HG03135 (cell line): ENCODE measurements at regions not wholly inside any gene's neighbourhood (a gene's known extent, or its start where the extent isn't known, plus 50 kb on each side); places are given as distances from the start of the nearest gene placed in this dataset.
"Not testable (repeated sequence)": the region's sequence is repeated elsewhere in the genome, so short reads cannot be mapped to it uniquely, and the experiment has no call there.

Source experiments
- ATAC-seq: cut with Tn5 transposase; IDR thresholded peaks from one replicate; pipeline ENCODE4 v1.9.1; 2021; ENCODE audit warnings: mild to moderate bottlenecking, moderate library complexity; ENCODE audit not compliant: unreplicated experiment

GRCh38 chr7:25580141-25580540, 351.9 kb upstream of the NPVF start:
- ATAC-seq, result no peak

- ATAC-seq, result no peak
Observed at GRCh38 chr7:25583621-25584020, 355.3 kb upstream of the NPVF start.

GRCh38 chr7:25584112-25584938, 356.0 kb upstream of the NPVF start:
- ATAC-seq, result no peak

GRCh38 chr7:25586513-25586912, 358.2 kb upstream of the NPVF start:
- no peak for ATAC-seq

- no peak for ATAC-seq
Observed at GRCh38 chr7:25594122-25594521, 365.8 kb upstream of the NPVF start.

- ATAC-seq, result no peak
Observed at GRCh38 chr7:25594728-25595127, 366.4 kb upstream of the NPVF start.

GRCh38 chr7:25595996-25596395, 367.7 kb upstream of the NPVF start:
- no peak for ATAC-seq

- no peak for ATAC-seq
Observed at GRCh38 chr7:25596443-25596842, 368.2 kb upstream of the NPVF start.

- ATAC-seq, result no peak
Observed at GRCh38 chr7:25597946-25598345, 369.7 kb upstream of the NPVF start.

- ATAC-seq, result no peak
Observed at GRCh38 chr7:25598765-25599164, 370.5 kb upstream of the NPVF start.

GRCh38 chr7:25600262-25600920, 372.1 kb upstream of the NPVF start:
- ATAC-seq, result no peak

- not testable (repeated sequence) for ATAC-seq
Observed at GRCh38 chr7:25602730-25603426, 374.6 kb upstream of the NPVF start.

- ATAC-seq, result not testable (repeated sequence)
Observed at GRCh38 chr7:25603427-25603740, 375.1 kb upstream of the NPVF start.

- no peak for ATAC-seq
Observed at GRCh38 chr7:25611196-25611595, 382.9 kb upstream of the NPVF start.

GRCh38 chr7:25613912-25614311, 385.6 kb upstream of the NPVF start:
- no peak for ATAC-seq

GRCh38 chr7:25614415-25614814, 386.1 kb upstream of the NPVF start:
- no peak for ATAC-seq

GRCh38 chr7:25615003-25615402, 386.7 kb upstream of the NPVF start:
- no peak for ATAC-seq

- ATAC-seq, result no peak
Observed at GRCh38 chr7:25615593-25615992, 387.3 kb upstream of the NPVF start.

- ATAC-seq, result no peak
Observed at GRCh38 chr7:25617214-25617613, 388.9 kb upstream of the NPVF start.

GRCh38 chr7:25617673-25618072, 389.4 kb upstream of the NPVF start:
- no peak for ATAC-seq

GRCh38 chr7:25619381-25619780, 391.1 kb upstream of the NPVF start:
- no peak for ATAC-seq
